Activated CD8-positive, alpha-beta T cell treated with anti-CD3 and anti-CD28 coated beads for 36 hours (primary cell): ENCODE measurements at regions not wholly inside any gene's neighbourhood (a gene's known extent, or its start where the extent isn't known, plus 50 kb on each side); places are given as distances from the start of the nearest gene placed in this dataset.
"Not testable (repeated sequence)": the region's sequence is repeated elsewhere in the genome, so short reads cannot be mapped to it uniquely, and the experiment has no call there.

Experiments
- ATAC-seq: fragments of 200-7000 bp; cut with Tn5 transposase; one replicate; pipeline ENCODE4 v1.10.0; 2021; ENCODE audit warnings: mild to moderate bottlenecking, moderate library complexity
- CTCF ChIA-PET: fragments of 350-600 bp; sonication (Branson Sonifier 250); formaldehyde crosslinking; loops from one replicate; lab custom pipeline; 2021; ENCODE audit warnings: antibody characterized with exemption; lab: Charles Lee
- POLR2A ChIA-PET: fragments of 350-600 bp; sonication (Branson Sonifier 250); formaldehyde crosslinking; loops from one replicate; lab custom pipeline; 2021; ENCODE audit warnings: antibody characterized with exemption; lab: Charles Lee
- DNase-seq: peaks from one replicate; pipeline ENCODE4 v3.0.0-alpha.2; 2020
- H3K27ac Mint-ChIP-seq: one replicate; pipeline ENCODE4 v1.8.0; 2021; ENCODE audit warnings: mild to moderate bottlenecking, mixed read lengths
- H3K27me3 Mint-ChIP-seq: one replicate; pipeline ENCODE4 v1.8.0; 2021; ENCODE audit warnings: mixed read lengths
- H3K36me3 Mint-ChIP-seq: one replicate; pipeline ENCODE4 v1.8.0; 2021; ENCODE audit warnings: low read depth, mixed read lengths
- H3K4me1 Mint-ChIP-seq: one replicate; pipeline ENCODE4 v1.8.0; 2021; ENCODE audit warnings: low read depth, mixed read lengths
- H3K4me3 Mint-ChIP-seq: one replicate; pipeline ENCODE4 v1.8.0; 2021; ENCODE audit warnings: mild to moderate bottlenecking, moderate library complexity, mixed read lengths
- H3K9me3 Mint-ChIP-seq: one replicate; pipeline ENCODE4 v1.8.0; 2021; ENCODE audit warnings: mixed read lengths
- CTCF ChIP-seq: fragments of 200-600 bp; IDR thresholded peaks from one replicate; pipeline ENCODE4 v1.8.0; 2022; ENCODE audit warnings: antibody characterized with exemption, mild to moderate bottlenecking
- intact Hi-C: fragments of 100-400 bp; cut with micrococcal nuclease; formaldehyde crosslinking; loops from one replicate; pipeline ENCODE4 v1.10.0; 2022

GRCh38 chr6:141513830-141514229 is 618.9 kb upstream of the GJE1 start:
- H3K4me3 Mint-ChIP-seq = peak overlapping the region; percentile 43
- ATAC-seq (no peak), DNase-seq (no peak)
- no peaks in the 10 kb centered on the region for H3K36me3 Mint-ChIP-seq
- H3K27me3 Mint-ChIP-seq = no peaks in the 10 kb centered on the region
- ChIA-PET CTCF (interaction anchor here (1.0 kb wide), 1 partner anchor 17 kb away, joined by 3 read pairs; no protein-coding TSS in a partner anchor), POLR2A (no interaction called here)
- peak overlapping the region; percentile 64 for H3K27ac Mint-ChIP-seq
- intact Hi-C loops = no loop called here
- no peaks in the 10 kb centered on the region for H3K9me3 Mint-ChIP-seq
- peaks cover 13% of the 10 kb centered on the region for H3K4me1 Mint-ChIP-seq
- TF ChIP-seq CTCF = no peak

- H3K9me3 Mint-ChIP-seq = peaks cover 11% of the 10 kb centered on the region
- ATAC-seq = no peak
- no peaks in the 10 kb centered on the region for H3K27me3 Mint-ChIP-seq
- no peak overlapping the region for H3K27ac Mint-ChIP-seq
- H3K4me3 Mint-ChIP-seq = no peak overlapping the region
- intact Hi-C loops = no loop called here
- DNase-seq = no peak
- no peaks in the 10 kb centered on the region for H3K36me3 Mint-ChIP-seq
- POLR2A ChIA-PET = no interaction called here
- H3K4me1 Mint-ChIP-seq = peaks cover 13% of the 10 kb centered on the region
- CTCF ChIA-PET = interaction anchor here (1.5 kb wide), 1 partner anchor 14 kb away, joined by 7 read pairs; no protein-coding TSS in a partner anchor
- no peak for TF ChIP-seq CTCF
These were observed 621.9 kb upstream of the GJE1 start for GRCh38 chr6:141510803-141511202.

- intact Hi-C loops, ATAC-seq, H3K36me3 Mint-ChIP-seq, H3K4me3 Mint-ChIP-seq, POLR2A ChIA-PET, DNase-seq, H3K4me1 Mint-ChIP-seq, H3K27me3 Mint-ChIP-seq, H3K27ac Mint-ChIP-seq: not testable (repeated sequence)
- peaks cover 25% of the 10 kb centered on the region for H3K9me3 Mint-ChIP-seq
- CTCF ChIA-PET = interaction anchor here (2.0 kb wide), 1 partner anchor 10 kb away, joined by 4 read pairs; no protein-coding TSS in a partner anchor
These were observed 626.7 kb upstream of the GJE1 start for GRCh38 chr6:141506062-141506461.

- H3K4me3 Mint-ChIP-seq, DNase-seq, H3K36me3 Mint-ChIP-seq, H3K27ac Mint-ChIP-seq, POLR2A ChIA-PET, CTCF ChIA-PET, ATAC-seq, intact Hi-C loops, H3K4me1 Mint-ChIP-seq, H3K27me3 Mint-ChIP-seq: not testable (repeated sequence)
- H3K9me3 Mint-ChIP-seq = peaks cover 27% of the 10 kb centered on the region
These were observed 628.4 kb upstream of the GJE1 start for GRCh38 chr6:141504318-141504717.

GRCh38 chr6:141501616-141502015 is 631.1 kb upstream of the GJE1 start:
- ChIA-PET CTCF (no interaction called here), POLR2A (no interaction called here)
- H3K27ac Mint-ChIP-seq = no peak overlapping the region
- no peak overlapping the region for H3K4me3 Mint-ChIP-seq
- H3K36me3 Mint-ChIP-seq = peaks cover 6% of the 10 kb centered on the region
- DNase-seq (no peak), ATAC-seq (no peak)
- H3K9me3 Mint-ChIP-seq = peaks cover 24% of the 10 kb centered on the region
- intact Hi-C loops = no loop called here
- no peak for TF ChIP-seq CTCF
- H3K27me3 Mint-ChIP-seq = no peaks in the 10 kb centered on the region
- no peaks in the 10 kb centered on the region for H3K4me1 Mint-ChIP-seq

GRCh38 chr6:141498977-141499376 is 633.7 kb upstream of the GJE1 start:
- Mint-ChIP-seq H3K27ac (no peak overlapping the region), H3K36me3 (no peaks in the 10 kb centered on the region), H3K27me3 (no peaks in the 10 kb centered on the region), H3K4me3 (no peak overlapping the region), H3K9me3 (peaks cover 2% of the 10 kb centered on the region), H3K4me1 (no peaks in the 10 kb centered on the region)
- ATAC-seq (no peak), DNase-seq (no peak)
- POLR2A ChIA-PET = no interaction called here
- intact Hi-C loops = no loop called here
- CTCF ChIA-PET = no interaction called here
- TF ChIP-seq CTCF = no peak
